IMR-90 (cell line): ENCODE measurements at regions not wholly inside any gene's neighbourhood (a gene's known extent, or its start where the extent isn't known, plus 50 kb on each side); places are given as distances from the start of the nearest gene placed in this dataset.

Source experiments
- ATAC-seq: fragments of 200-7000 bp; cut with Tn5 transposase; 2 replicates; pipeline ENCODE4 v1.9.1; 2020; ENCODE audit warnings: low read depth, mild to moderate bottlenecking, moderate library complexity
- BruUV-seq: library from RNA; stranded (reverse); fragments of 400-500 nt; replicated peaks from 2 replicates; lab custom pipeline; 2021; lab: Mats Ljungman, UMichigan
- CTCF ChIA-PET: fragments of 300-600 bp; formaldehyde crosslinking; extraction: SDS; loops from one replicate; lab custom pipeline; 2021; ENCODE audit warnings: antibody characterized with exemption; lab: Yijun Ruan, JAX
- POLR2A ChIA-PET: fragments of 300-600 bp; sonication (Branson Sonifier 250); formaldehyde crosslinking; loops from one replicate; lab custom pipeline; 2022; ENCODE audit warnings: antibody characterized with exemption; ENCODE audit not compliant: unreplicated experiment; lab: Charles Lee
- DNase-seq: peaks from one replicate; pipeline ENCODE4 v3.0.0; 2013
- H2AFZ ChIP-seq: replicated peaks from 2 replicates; pipeline ENCODE3; 2013; ENCODE audit warnings: low read length, mild to moderate bottlenecking; ENCODE audit not compliant: poor library complexity
- H2AK5ac ChIP-seq: 2 replicates; pipeline ENCODE4 v1.6.1; 2013; ENCODE audit warnings: low read depth, low read length, inconsistent platforms
- H2AK9ac ChIP-seq: replicated peaks from 2 replicates; pipeline ENCODE3; 2013; ENCODE audit warnings: mild to moderate bottlenecking, low read depth, low read length, moderate library complexity; ENCODE audit not compliant: poor library complexity
- H2BK120ac ChIP-seq: 2 replicates; pipeline ENCODE4 v1.6.1; 2013; ENCODE audit warnings: low read depth, low read length, inconsistent platforms
- H2BK15ac ChIP-seq: 3 replicates; pipeline ENCODE4 v1.6.1; 2013; ENCODE audit warnings: low read depth, low read length, inconsistent platforms
- H2BK20ac ChIP-seq: 2 replicates; pipeline ENCODE4 v1.6.1; 2013; ENCODE audit warnings: low read depth, mild to moderate bottlenecking, inconsistent platforms, low read length, moderate library complexity
- H2BK5ac ChIP-seq: 2 replicates; pipeline ENCODE4 v1.6.1; 2013; ENCODE audit warnings: mild to moderate bottlenecking, low read depth, low read length, inconsistent platforms; ENCODE audit not compliant: poor library complexity, severe bottlenecking
- H3K14ac ChIP-seq: replicated peaks from 2 replicates; pipeline ENCODE4 v1.6.1; 2013; ENCODE audit warnings: low read depth, low read length, inconsistent platforms
- H3K18ac ChIP-seq: 2 replicates; pipeline ENCODE4 v1.6.1; 2013; ENCODE audit warnings: low read depth, low read length, control low read depth
- H3K23ac ChIP-seq: 2 replicates; pipeline ENCODE4 v1.6.1; 2013; ENCODE audit warnings: low read depth, low read length, inconsistent platforms
- H3K27ac ChIP-seq: 2 replicates; pipeline ENCODE4 v1.5.1; 2013; ENCODE audit warnings: mild to moderate bottlenecking, control low read depth, low read length; ENCODE audit not compliant: insufficient read depth
- H3K27me3 ChIP-seq: 2 replicates; pipeline ENCODE4 v1.6.1; 2013; ENCODE audit warnings: low read length; ENCODE audit not compliant: control insufficient read depth, insufficient read depth
- H3K36me3 ChIP-seq: 2 replicates; pipeline ENCODE4 v1.6.1; 2013; ENCODE audit warnings: low read length, mixed read lengths; ENCODE audit not compliant: control insufficient read depth, insufficient read depth
- H3K4ac ChIP-seq: 2 replicates; pipeline ENCODE4 v1.6.1; 2013; ENCODE audit warnings: low read depth, low read length, inconsistent platforms
- H3K4me1 ChIP-seq: 2 replicates; pipeline ENCODE4 v1.6.1; 2013; ENCODE audit warnings: low read length, mixed read lengths; ENCODE audit not compliant: control insufficient read depth, insufficient read depth
- H3K4me2 ChIP-seq: 2 replicates; pipeline ENCODE4 v1.6.1; 2013; ENCODE audit warnings: low read depth, mild to moderate bottlenecking, control low read depth, low read length, moderate library complexity
- H3K4me3 ChIP-seq: 2 replicates; pipeline ENCODE4 v1.5.1; 2013; ENCODE audit warnings: low read depth, mild to moderate bottlenecking, control low read depth, low read length, moderate library complexity; ENCODE audit not compliant: insufficient read depth
- H3K56ac ChIP-seq: 2 replicates; pipeline ENCODE4 v1.6.1; 2013; ENCODE audit warnings: low read length, inconsistent platforms; ENCODE audit not compliant: insufficient read depth; ENCODE audit errors: extremely low read depth
- H3K79me1 ChIP-seq, 2 experiments: 2 replicates each; pipeline ENCODE4 v1.6.1; 2013; ENCODE audit warnings: low read length in 2 of 2, inconsistent platforms in 1 of 2, low read depth in 1 of 2
- H3K9ac ChIP-seq: 2 replicates; pipeline ENCODE4 v1.6.1; 2013; ENCODE audit warnings: low read depth, low read length, control low read depth
- H3K9me1 ChIP-seq: 2 replicates; pipeline ENCODE4 v1.6.1; 2013; ENCODE audit warnings: low read length, inconsistent platforms; ENCODE audit not compliant: insufficient read depth
- H3K9me3 ChIP-seq: 2 replicates; pipeline ENCODE4 v1.6.1; 2013; ENCODE audit warnings: low read length; ENCODE audit not compliant: control insufficient read depth, insufficient read depth
- H4K20me1 ChIP-seq: 2 replicates; pipeline ENCODE4 v1.6.1; 2013; ENCODE audit warnings: low read length, inconsistent platforms; ENCODE audit not compliant: insufficient read depth
- H4K5ac ChIP-seq: 2 replicates; pipeline ENCODE4 v1.6.1; 2013; ENCODE audit warnings: mild to moderate bottlenecking, low read depth, low read length, control low read depth
- H4K8ac ChIP-seq, 2 experiments: 2 replicates each; pipeline ENCODE4 v1.6.1; 2013; ENCODE audit warnings: low read depth in 2 of 2, low read length in 2 of 2, control low read depth in 1 of 2, inconsistent platforms in 1 of 2
- H4K91ac ChIP-seq: 2 replicates; pipeline ENCODE4 v1.6.1; 2013; ENCODE audit warnings: low read depth, low read length, inconsistent platforms; ENCODE audit not compliant: insufficient read depth
- BHLHE40 ChIP-seq: fragments of 150-350 bp; IDR thresholded peaks from 2 replicates; pipeline ENCODE4 v1.6.1; 2016; ENCODE audit warnings: mild to moderate bottlenecking, low read depth, low read length
- CEBPB ChIP-seq: IDR thresholded peaks from 2 replicates; pipeline ENCODE4 v1.6.1; 2012; ENCODE audit warnings: low read depth, low read length, improper control_type of control experiment
- CHD1 ChIP-seq: IDR thresholded peaks from 2 replicates; pipeline ENCODE4 v1.6.1; 2012; ENCODE audit warnings: low read depth, low read length, improper control_type of control experiment
- FOS ChIP-seq: fragments of 150-350 bp; IDR thresholded peaks from 2 replicates; pipeline ENCODE4 v1.6.1; 2016; ENCODE audit warnings: low read depth, low read length
- MAFK ChIP-seq: IDR thresholded peaks from 2 replicates; pipeline ENCODE4 v1.6.1; 2012; ENCODE audit warnings: low read depth, low read length, improper control_type of control experiment
- MAZ ChIP-seq: IDR thresholded peaks from 2 replicates; pipeline ENCODE4 v1.6.1; 2012; ENCODE audit warnings: low read depth, mild to moderate bottlenecking, low read length, improper control_type of control experiment, moderate library complexity, borderline replicate concordance
- MXI1 ChIP-seq: IDR thresholded peaks from 2 replicates; pipeline ENCODE4 v1.6.1; 2012; ENCODE audit warnings: low read depth, mild to moderate bottlenecking, low read length, moderate library complexity, borderline replicate concordance
- NFE2L2 ChIP-seq: fragments of 150-350 bp; IDR thresholded peaks from 2 replicates; pipeline ENCODE4 v1.6.1; 2016; ENCODE audit warnings: low read depth, mild to moderate bottlenecking, low read length
- POLR2A ChIP-seq: IDR thresholded peaks from 2 replicates; pipeline ENCODE4 v1.6.1; 2012; ENCODE audit warnings: mild to moderate bottlenecking, low read depth, low read length
- RAD21 ChIP-seq: IDR thresholded peaks from 2 replicates; pipeline ENCODE4 v1.6.1; 2012; ENCODE audit warnings: low read length, improper control_type of control experiment
- RCOR1 ChIP-seq: IDR thresholded peaks from 2 replicates; pipeline ENCODE4 v1.6.1; 2012; ENCODE audit warnings: mild to moderate bottlenecking, low read length, improper control_type of control experiment; ENCODE audit not compliant: insufficient replicate concordance
- RFX5 ChIP-seq: IDR thresholded peaks from 2 replicates; pipeline ENCODE4 v1.8.0; 2012; ENCODE audit warnings: low read depth, mild to moderate bottlenecking, low read length, moderate library complexity
- SMC3 ChIP-seq: fragments of 150-350 bp; IDR thresholded peaks from 2 replicates; pipeline ENCODE4 v1.6.1; 2016; ENCODE audit warnings: low read depth, mild to moderate bottlenecking, antibody characterized with exemption, low read length, moderate library complexity
- WGBS, 2 experiments: methylation state at CpG; one replicate each; pipeline versions ENCODE4 v1.1.5 to v1.1.7; 2013; ENCODE audit warnings: missing lambda C conversion rate in 2 of 2; ENCODE audit not compliant: insufficient read length in 1 of 2; ENCODE audit errors: extremely low coverage in 2 of 2; 5-methylcytosine and 5-hydroxymethylcytosine counted together
- dilution Hi-C: fragments of 300-500 bp; cut with HindIII; formaldehyde crosslinking; loops from one replicate; pipeline ENCODE4 v1.14.3; 2018; ENCODE audit warnings: low sequenced_read_pairs; ENCODE audit not compliant: unreplicated experiment
- in situ Hi-C: fragments of 300-500 bp; cut with MboI; formaldehyde crosslinking; loops from 3 replicates; pipeline ENCODE4 v1.14.3; 2019; ENCODE audit warnings: low sequenced_read_pairs, inconsistent platforms, mixed read lengths
- intact Hi-C: fragments of 100-400 bp; cut with micrococcal nuclease; formaldehyde crosslinking; loops from 2 replicates; pipeline ENCODE4 v1.10.0; 2022
- TF ChIP-seq, protein P1 (sequence below): fragments of 150-350 bp; IDR thresholded peaks from 2 replicates; pipeline ENCODE4 v1.6.1; 2017; ENCODE audit warnings: mild to moderate bottlenecking, antibody characterized with exemption, low read length, low read depth
- TF ChIP-seq, protein P2 (sequence below): conservative IDR thresholded peaks from 2 replicates; pipeline ENCODE4 v1.5.1; 2012; ENCODE audit warnings: mild to moderate bottlenecking, low read depth, low read length, improper control_type of control experiment
- TF ChIP-seq, protein P3 (sequence below): fragments of 150-350 bp; IDR thresholded peaks from 2 replicates; pipeline ENCODE4 v1.6.1; 2016; ENCODE audit warnings: low read depth, mild to moderate bottlenecking, low read length, moderate library complexity, borderline replicate concordance

DNA sequence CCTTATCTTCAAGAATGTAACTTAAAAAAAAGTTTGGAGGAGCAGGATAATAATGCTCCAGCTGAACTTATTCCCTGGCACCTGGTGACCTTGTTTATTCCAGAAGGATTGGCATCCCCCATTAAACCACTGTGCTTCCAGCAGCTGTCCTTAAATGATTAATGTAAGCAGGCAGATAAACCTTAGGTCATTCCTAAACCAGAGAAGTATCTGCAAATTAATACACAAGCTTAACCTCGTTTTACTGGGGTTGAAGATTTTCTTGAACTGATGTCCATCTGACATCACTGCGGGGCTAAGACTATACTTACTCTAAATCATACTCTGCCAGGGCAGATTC, 116.1 kb upstream of the PALS2 start:
- DNase-seq (no peak), ATAC-seq (no peak)
- intact Hi-C loops (no loop called here), dilution Hi-C loops (no loop called here), in situ Hi-C loops (no loop called here)
- H2AFZ ChIP-seq = no peak overlapping the region
- H3K18ac ChIP-seq = no peak overlapping the region
- no peak overlapping the region for H3K4me3 ChIP-seq
- no peak overlapping the region for H4K91ac ChIP-seq
- no peak overlapping the region for H2AK5ac ChIP-seq
- H4K20me1 ChIP-seq = no peaks in the 10 kb centered on the region
- CTCF ChIA-PET = interaction anchor here (0.7 kb wide), 2 partner anchors 21 to 723 kb away, joined by 3 read pairs; no protein-coding TSS in a partner anchor
- no TSS peak for BruUV-seq
- peaks cover 9% of the 10 kb centered on the region for H3K27me3 ChIP-seq
- no peak overlapping the region for H3K4me2 ChIP-seq
- no peak overlapping the region for H2BK120ac ChIP-seq
- no peaks in the 10 kb centered on the region for H3K9me1 ChIP-seq
- WGBS, 2 experiments = no CpG with 5 or more reads among the region's 2 CpGs
- no peak overlapping the region for H3K56ac ChIP-seq
- no peak overlapping the region for H3K4ac ChIP-seq
- H4K8ac ChIP-seq = no peak overlapping the region
- TF ChIP-seq SMC3 (no peak), FOS (no peak), MAFK (no peak), MXI1 (no peak), RFX5 (no peak), POLR2A (no peak), CEBPB (no peak), NFE2L2 (no peak), RAD21 (no peak), BHLHE40 (no peak), RCOR1 (no peak), MAZ (no peak), CHD1 (no peak)
- TF ChIP-seq, protein P1, sequence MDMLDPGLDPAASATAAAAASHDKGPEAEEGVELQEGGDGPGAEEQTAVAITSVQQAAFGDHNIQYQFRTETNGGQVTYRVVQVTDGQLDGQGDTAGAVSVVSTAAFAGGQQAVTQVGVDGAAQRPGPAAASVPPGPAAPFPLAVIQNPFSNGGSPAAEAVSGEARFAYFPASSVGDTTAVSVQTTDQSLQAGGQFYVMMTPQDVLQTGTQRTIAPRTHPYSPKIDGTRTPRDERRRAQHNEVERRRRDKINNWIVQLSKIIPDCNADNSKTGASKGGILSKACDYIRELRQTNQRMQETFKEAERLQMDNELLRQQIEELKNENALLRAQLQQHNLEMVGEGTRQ = no peak
- TF ChIP-seq, protein P2, sequence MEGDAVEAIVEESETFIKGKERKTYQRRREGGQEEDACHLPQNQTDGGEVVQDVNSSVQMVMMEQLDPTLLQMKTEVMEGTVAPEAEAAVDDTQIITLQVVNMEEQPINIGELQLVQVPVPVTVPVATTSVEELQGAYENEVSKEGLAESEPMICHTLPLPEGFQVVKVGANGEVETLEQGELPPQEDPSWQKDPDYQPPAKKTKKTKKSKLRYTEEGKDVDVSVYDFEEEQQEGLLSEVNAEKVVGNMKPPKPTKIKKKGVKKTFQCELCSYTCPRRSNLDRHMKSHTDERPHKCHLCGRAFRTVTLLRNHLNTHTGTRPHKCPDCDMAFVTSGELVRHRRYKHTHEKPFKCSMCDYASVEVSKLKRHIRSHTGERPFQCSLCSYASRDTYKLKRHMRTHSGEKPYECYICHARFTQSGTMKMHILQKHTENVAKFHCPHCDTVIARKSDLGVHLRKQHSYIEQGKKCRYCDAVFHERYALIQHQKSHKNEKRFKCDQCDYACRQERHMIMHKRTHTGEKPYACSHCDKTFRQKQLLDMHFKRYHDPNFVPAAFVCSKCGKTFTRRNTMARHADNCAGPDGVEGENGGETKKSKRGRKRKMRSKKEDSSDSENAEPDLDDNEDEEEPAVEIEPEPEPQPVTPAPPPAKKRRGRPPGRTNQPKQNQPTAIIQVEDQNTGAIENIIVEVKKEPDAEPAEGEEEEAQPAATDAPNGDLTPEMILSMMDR = no peak
- TF ChIP-seq, protein P3, sequence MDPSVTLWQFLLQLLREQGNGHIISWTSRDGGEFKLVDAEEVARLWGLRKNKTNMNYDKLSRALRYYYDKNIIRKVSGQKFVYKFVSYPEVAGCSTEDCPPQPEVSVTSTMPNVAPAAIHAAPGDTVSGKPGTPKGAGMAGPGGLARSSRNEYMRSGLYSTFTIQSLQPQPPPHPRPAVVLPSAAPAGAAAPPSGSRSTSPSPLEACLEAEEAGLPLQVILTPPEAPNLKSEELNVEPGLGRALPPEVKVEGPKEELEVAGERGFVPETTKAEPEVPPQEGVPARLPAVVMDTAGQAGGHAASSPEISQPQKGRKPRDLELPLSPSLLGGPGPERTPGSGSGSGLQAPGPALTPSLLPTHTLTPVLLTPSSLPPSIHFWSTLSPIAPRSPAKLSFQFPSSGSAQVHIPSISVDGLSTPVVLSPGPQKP = no peak
- no peak overlapping the region for H3K23ac ChIP-seq
- H2BK5ac ChIP-seq = no peak overlapping the region
- no peaks in the 10 kb centered on the region for H3K9me3 ChIP-seq
- H3K4me1 ChIP-seq = no peaks in the 10 kb centered on the region
- H3K27ac ChIP-seq = no peak overlapping the region
- no peak overlapping the region for H2BK20ac ChIP-seq
- no peak overlapping the region for H3K14ac ChIP-seq
- POLR2A ChIA-PET = no interaction called here
- no peaks in the 10 kb centered on the region for H3K79me1 ChIP-seq
- H2BK15ac ChIP-seq = no peak overlapping the region
- no peak overlapping the region for H2AK9ac ChIP-seq
- H3K36me3 ChIP-seq = no peaks in the 10 kb centered on the region
- H3K9ac ChIP-seq = no peak overlapping the region
- no peak overlapping the region for H4K5ac ChIP-seq
